Coronary artery (tissue), 2 donors: ENCODE measurements at regions not wholly inside any gene's neighbourhood (a gene's known extent, or its start where the extent isn't known, plus 50 kb on each side); places are given as distances from the start of the nearest gene placed in this dataset.

Experiments
- DNase-seq: peaks from one replicate; pipeline ENCODE4 v3.0.0-alpha.2; 2017; ENCODE audit warnings: low spot score
- H3K27ac ChIP-seq, 2 donors: fragments of 200-600 bp; sonication (generic); one replicate each; pipeline ENCODE4 v1.5.1; 2016 to 2019
- H3K4me3 ChIP-seq: fragments of 200-600 bp; sonication (generic); 2 replicates; pipeline ENCODE4 v1.5.1; 2016; ENCODE audit warnings: mild to moderate bottlenecking, moderate library complexity
- CTCF ChIP-seq: fragments of 200-600 bp; sonication (generic); IDR thresholded peaks from one replicate; pipeline ENCODE4 v1.5.1; 2019; ENCODE audit warnings: antibody characterized with exemption

GRCh38 chr6:156471000-156471399 is 306.2 kb upstream of the ARID1B start:
- TF ChIP-seq CTCF: no peak
- no peak for DNase-seq
- Histone ChIP-seq H3K4me3 (no peak overlapping the region), H3K27ac (no peak overlapping the region)

- no peak for TF ChIP-seq CTCF
- Histone ChIP-seq H3K4me3 (no peak overlapping the region), H3K27ac (no peak overlapping the region)
- no peak for DNase-seq
Observed at GRCh38 chr6:156464100-156464878, 312.9 kb upstream of the ARID1B start.

- no peak for DNase-seq
- Histone ChIP-seq H3K4me3 (no peak overlapping the region), H3K27ac (no peak overlapping the region)
- no peak for TF ChIP-seq CTCF
Observed at GRCh38 chr6:156461647-156462046, 315.5 kb upstream of the ARID1B start.

GRCh38 chr6:156457601-156458000 is 319.6 kb upstream of the ARID1B start:
- Histone ChIP-seq H3K4me3 (no peak overlapping the region), H3K27ac (no peak overlapping the region)
- TF ChIP-seq CTCF: no peak
- no peak for DNase-seq

- TF ChIP-seq CTCF: no peak
- Histone ChIP-seq H3K27ac (no peak overlapping the region), H3K4me3 (no peak overlapping the region)
- DNase-seq: no peak
Observed at GRCh38 chr6:156455847-156456246, 321.3 kb upstream of the ARID1B start.

- no peak for DNase-seq
- TF ChIP-seq CTCF: no peak
- Histone ChIP-seq H3K27ac (no peak overlapping the region), H3K4me3 (no peak overlapping the region)
Observed at GRCh38 chr6:156454867-156455266, 322.3 kb upstream of the ARID1B start.

GRCh38 chr6:156451726-156452125 is 325.5 kb upstream of the ARID1B start:
- DNase-seq: no peak
- H3K27ac ChIP-seq: no peak overlapping the region
- no peak for TF ChIP-seq CTCF
- H3K4me3 ChIP-seq: no peak overlapping the region
